NT2/D1 (cell line): ENCODE measurements at regions not wholly inside any gene's neighbourhood (a gene's known extent, or its start where the extent isn't known, plus 50 kb on each side); places are given as distances from the start of the nearest gene placed in this dataset.

Source experiments
- YY1 ChIP-seq: IDR thresholded peaks from 2 replicates; pipeline ENCODE4 v1.6.1; 2011; ENCODE audit not compliant: insufficient read length, insufficient read depth
- ZNF274 ChIP-seq: IDR thresholded peaks from 2 replicates; pipeline ENCODE4 v1.6.1; 2011; ENCODE audit warnings: mild to moderate bottlenecking, low read depth, low read length

GRCh38 chr22:27247701-27248434 is 553.7 kb downstream of the MN1 start:
- TF ChIP-seq ZNF274 = no peak
- TF ChIP-seq YY1 = no peak
